HG03039 (cell line): ENCODE measurements at regions not wholly inside any gene's neighbourhood (a gene's known extent, or its start where the extent isn't known, plus 50 kb on each side); places are given as distances from the start of the nearest gene placed in this dataset.

Experiments used
- ATAC-seq: cut with Tn5 transposase; IDR thresholded peaks from one replicate; pipeline ENCODE4 v1.9.1; 2021; ENCODE audit warnings: mild to moderate bottlenecking, moderate library complexity; ENCODE audit not compliant: unreplicated experiment

GRCh38 chr2:121955872-121956271, 200.4 kb downstream of the TSN start:
- ATAC-seq, result no peak

DNA sequence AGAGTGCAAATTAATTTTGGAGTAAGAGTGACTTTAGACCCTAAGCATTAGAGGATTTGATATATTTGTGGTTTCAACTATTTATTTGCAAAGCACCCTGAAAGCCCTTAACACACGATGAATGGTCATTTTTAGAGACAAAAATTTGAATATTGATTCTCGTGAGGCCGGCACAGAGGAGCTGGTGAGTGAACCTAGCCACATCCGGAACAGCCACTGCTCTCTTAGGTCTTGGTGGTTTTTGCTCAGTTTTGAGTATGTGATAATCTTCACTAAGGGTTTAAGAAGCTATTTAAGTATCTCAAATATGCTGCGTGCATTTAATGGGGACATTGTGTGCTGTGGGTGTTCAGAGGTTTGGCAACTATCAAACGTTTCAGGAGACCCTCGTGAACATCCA, 204.8 kb downstream of the TSN start:
- ATAC-seq, result no peak

GRCh38 chr2:121961761-121962160, 206.3 kb downstream of the TSN start:
- no peak for ATAC-seq

- no peak for ATAC-seq
Measured at GRCh38 chr2:121965661-121966060, 210.2 kb downstream of the TSN start.

GRCh38 chr2:121966663-121967062, 211.2 kb downstream of the TSN start:
- ATAC-seq, result no peak

DNA sequence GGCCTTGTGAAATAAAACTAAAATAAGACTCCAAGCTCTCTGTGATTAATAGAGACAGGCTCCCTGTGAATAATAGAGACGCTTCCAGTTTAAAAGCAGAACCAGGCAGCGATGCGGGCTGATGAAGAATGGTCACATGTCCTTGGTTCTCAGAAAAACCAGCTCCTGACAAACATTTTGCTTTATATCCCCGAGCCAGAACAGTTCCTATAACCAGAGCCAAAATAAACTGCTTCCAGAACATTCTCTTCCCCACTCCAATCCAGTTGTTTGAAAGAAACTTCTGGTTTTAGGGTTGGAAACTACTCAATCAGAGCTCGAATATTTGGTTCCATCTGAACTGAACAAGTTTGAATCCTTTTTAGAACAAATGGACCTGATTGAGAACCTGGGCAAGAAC, 213.7 kb downstream of the TSN start:
- ATAC-seq, result no peak

- no peak for ATAC-seq
Measured at GRCh38 chr2:121969766-121970639, 214.6 kb downstream of the TSN start.

- no peak for ATAC-seq
Measured at GRCh38 chr2:121972203-121972602, 216.8 kb downstream of the TSN start.

- ATAC-seq, result peak; percentile 97
Measured at GRCh38 chr2:121974897-121975661, 219.6 kb downstream of the TSN start.

DNA sequence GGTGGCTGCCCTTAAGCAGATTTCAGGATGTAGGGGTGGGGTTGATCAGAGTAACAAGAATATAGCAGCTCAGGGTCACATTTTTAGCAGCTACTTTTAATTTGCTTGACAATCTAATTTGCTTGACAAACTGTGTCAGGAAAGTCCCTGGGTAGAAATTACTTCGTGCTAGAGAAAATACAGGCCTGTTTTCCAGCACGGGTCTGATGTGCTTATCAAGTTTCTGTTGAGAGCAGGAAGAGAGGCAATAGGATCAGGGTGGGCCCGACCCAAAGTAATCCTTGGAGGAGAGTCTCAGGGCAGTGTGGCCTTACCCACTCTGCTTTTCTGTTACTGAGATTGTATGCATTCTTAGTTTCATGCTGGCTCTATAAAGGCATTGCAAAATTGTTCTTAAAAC, 221.5 kb downstream of the TSN start:
- no peak for ATAC-seq

- ATAC-seq, result no peak
Measured at GRCh38 chr2:121977326-121977725, 221.9 kb downstream of the TSN start.

DNA sequence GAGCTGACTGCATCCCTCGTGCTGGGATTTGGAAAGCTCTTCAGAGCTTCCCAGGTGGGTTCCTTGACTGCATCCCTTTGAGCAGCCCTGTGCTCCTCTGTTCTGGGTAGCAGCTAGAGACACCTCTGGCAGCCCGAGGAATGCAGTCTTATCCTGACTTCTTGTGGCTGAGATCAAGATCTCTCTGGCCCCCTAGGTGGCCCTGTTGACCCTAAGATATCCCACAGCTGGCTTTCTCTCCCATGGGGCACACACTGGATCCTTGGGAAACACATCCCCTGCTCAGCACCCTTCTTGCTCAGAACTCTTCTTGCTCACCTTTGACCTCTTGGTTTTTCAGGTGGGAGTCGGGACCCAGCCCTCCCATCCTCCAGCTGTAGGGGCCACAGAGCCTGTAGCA, 237.2 kb downstream of the TSN start:
- no peak for ATAC-seq

DNA sequence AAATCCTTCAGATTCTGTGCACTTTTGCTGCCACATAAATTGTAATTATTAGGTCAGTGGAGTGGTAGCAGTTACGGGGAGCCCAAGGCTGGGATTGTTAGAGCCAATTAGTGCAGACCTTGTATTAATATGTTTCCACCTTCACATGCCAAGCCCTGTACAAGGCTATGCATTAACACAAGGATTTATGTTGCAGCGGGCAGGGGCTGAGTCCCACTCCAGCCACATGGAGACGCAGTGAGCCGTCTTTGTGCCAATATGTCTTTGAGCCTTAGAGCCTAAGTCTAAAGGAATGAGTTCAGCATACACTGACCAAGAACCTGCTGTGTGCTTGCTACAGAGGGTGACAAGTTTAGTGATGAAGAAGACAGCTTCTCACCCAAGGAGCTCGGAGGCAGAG, 238.2 kb downstream of the TSN start:
- no peak for ATAC-seq

- no peak for ATAC-seq
Measured at GRCh38 chr2:121994238-121995206, 239.1 kb downstream of the TSN start.

DNA sequence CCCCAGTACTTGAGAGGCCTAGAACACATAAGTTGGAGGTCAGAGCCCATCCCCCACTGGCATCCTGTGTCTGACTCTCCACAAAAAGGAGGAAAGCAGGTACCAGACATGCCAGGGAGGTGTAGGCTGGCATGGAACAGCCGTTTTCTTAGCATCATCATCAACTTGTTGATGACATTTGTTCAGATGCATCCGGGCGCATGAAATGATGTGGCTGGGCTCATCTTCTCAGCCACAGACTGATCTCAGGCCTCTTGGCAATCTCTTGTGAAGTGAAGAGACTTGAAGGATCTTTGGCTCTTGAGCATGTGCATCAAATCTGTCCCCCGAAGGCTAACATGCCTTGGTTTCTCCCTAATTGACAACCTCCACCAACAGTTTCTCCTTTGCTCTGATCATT, 243.3 kb downstream of the TSN start:
- ATAC-seq, result no peak

GRCh38 chr2:121999264-121999663, 243.8 kb downstream of the TSN start:
- ATAC-seq, result no peak

GRCh38 chr2:122000556-122001340, 245.3 kb downstream of the TSN start:
- no peak for ATAC-seq

DNA sequence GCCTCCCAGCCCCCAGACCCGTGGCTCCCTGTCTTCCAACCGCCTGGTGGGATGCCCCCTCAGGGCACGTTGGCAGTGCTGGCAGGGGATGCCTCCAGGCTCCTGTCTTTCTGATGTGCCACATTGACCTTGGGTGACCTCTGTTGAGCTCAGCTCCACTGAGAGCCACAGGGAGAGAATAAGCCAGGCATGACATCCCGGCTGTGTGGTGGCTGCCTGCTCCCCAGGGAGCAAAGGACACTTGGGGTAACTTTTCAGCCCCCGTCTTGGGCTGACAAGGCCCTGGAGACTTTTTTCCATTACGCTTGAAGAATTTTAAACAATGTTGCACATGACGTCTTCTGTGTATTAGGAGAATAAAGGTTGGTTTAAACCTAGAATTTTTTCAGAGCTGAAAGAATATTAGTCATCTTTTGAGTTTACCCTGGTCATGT, 246.0 kb downstream of the TSN start:
- ATAC-seq, result no peak

DNA sequence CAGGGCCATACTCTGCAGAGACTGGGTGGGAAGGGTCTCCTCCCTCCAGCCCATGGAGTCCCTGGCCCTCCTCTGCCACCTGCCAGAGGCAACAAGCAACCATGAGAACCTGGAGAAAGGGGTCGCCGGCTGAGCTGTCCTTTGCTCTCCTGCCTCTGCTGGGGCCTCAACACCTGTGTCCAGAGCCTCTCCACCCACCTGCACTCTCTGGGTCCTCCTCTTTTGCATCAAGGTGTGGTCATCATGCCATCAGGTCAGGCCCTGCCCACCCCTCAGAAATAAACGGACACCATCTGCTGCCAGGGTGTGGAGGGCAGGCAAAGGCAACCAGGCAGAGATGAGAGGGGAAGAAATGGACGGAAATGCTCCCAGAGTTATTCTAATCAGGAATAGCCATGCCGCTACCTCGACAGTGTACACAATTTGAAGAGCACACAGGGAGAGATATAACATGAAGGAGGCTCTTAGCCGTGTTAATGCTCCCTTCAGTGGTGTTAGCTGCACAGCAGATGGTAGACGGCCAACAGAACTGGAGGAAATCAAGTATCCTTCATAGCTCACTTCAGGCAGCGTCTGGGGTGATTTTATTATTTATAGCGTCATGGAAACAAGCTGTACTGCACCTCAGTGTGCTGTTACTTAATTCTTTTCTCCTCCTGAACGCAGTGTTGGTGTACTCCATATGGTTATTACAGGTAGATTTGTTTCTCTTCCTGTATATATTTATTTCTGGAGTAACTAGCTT, 247.9 kb downstream of the TSN start:
- no peak for ATAC-seq

DNA sequence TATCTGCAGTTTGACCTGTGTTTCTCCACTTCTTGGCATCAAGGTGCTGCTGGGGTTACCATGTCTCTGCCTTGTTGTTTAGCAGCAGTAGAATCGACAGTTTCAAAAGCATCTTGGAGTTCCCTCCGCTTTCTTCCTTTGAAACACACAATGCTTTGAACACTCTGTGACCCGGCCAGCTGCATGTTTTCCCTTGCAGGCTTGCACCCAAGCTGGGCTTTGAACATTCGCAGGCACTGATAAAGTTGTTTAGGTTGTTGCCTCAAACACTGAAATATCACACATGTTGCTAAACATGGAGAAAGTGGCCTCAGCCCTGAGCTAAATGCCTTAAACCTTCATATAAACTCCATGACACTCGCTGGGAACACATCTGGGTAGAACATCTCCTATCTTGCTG, 251.7 kb downstream of the TSN start:
- no peak for ATAC-seq
